Astrocyte (in vitro differentiated cells and primary cell): ENCODE measurements at regions not wholly inside any gene's neighbourhood (a gene's known extent, or its start where the extent isn't known, plus 50 kb on each side); places are given as distances from the start of the nearest gene placed in this dataset.

Experiments
- DNase-seq: peaks from one replicate; pipeline ENCODE4 v3.0.0-alpha.2; 2010; ENCODE audit warnings: low read depth
- FAIRE-seq: peaks from 2 replicates; lab custom pipeline; 2011; peaks lifted over from hg19 to GRCh38; lab: Jason Lieb, UNC
- H2AFZ ChIP-seq: 2 replicates; pipeline ENCODE4 v1.6.0; 2012; ENCODE audit warnings: low read depth, low read length, inconsistent platforms
- H3K27ac ChIP-seq: 2 replicates; pipeline ENCODE4 v1.5.1; 2011; ENCODE audit warnings: low read depth, low read length, inconsistent platforms
- H3K27me3 ChIP-seq: 2 replicates; pipeline ENCODE4 v1.6.0; 2011; ENCODE audit warnings: low read length, inconsistent platforms; ENCODE audit not compliant: insufficient read depth
- H3K36me3 ChIP-seq: 2 replicates; pipeline ENCODE4 v1.5.1; 2011; ENCODE audit warnings: low read length, inconsistent platforms; ENCODE audit not compliant: insufficient read depth
- H3K4me1 ChIP-seq: 2 replicates; pipeline ENCODE4 v1.5.1; 2011; ENCODE audit warnings: low read length, inconsistent platforms; ENCODE audit not compliant: insufficient read depth
- H3K4me2 ChIP-seq: 2 replicates; pipeline ENCODE4 v1.6.0; 2012; ENCODE audit warnings: low read length, inconsistent platforms
- H3K4me3 ChIP-seq: 2 replicates; pipeline ENCODE4 v1.5.1; 2011; ENCODE audit warnings: low read depth, mild to moderate bottlenecking, low read length, inconsistent platforms; ENCODE audit not compliant: insufficient read depth
- H3K79me2 ChIP-seq: 2 replicates; pipeline ENCODE4 v1.6.0; 2012; ENCODE audit warnings: mild to moderate bottlenecking, low read length, inconsistent platforms; ENCODE audit not compliant: insufficient read depth
- H3K9ac ChIP-seq: 2 replicates; pipeline ENCODE4 v1.6.0; 2012; ENCODE audit warnings: mild to moderate bottlenecking, low read length, inconsistent platforms
- H3K9me3 ChIP-seq: 2 replicates; pipeline ENCODE4 v1.5.1; 2012; ENCODE audit warnings: low read depth, mild to moderate bottlenecking, low read length, inconsistent platforms; ENCODE audit not compliant: insufficient read depth
- H4K20me1 ChIP-seq: 2 replicates; pipeline ENCODE4 v1.6.0; 2012; ENCODE audit warnings: low read length, inconsistent platforms; ENCODE audit not compliant: insufficient read depth
- H3K27ac Mint-ChIP-seq: one replicate; pipeline ENCODE4 v1.8.0; 2021; ENCODE audit warnings: mild to moderate bottlenecking, mixed read lengths; ENCODE audit not compliant: unreplicated experiment
- H3K27me3 Mint-ChIP-seq: one replicate; pipeline ENCODE4 v1.8.0; 2021; ENCODE audit warnings: low read depth, mixed read lengths; ENCODE audit not compliant: unreplicated experiment
- H3K36me3 Mint-ChIP-seq: one replicate; pipeline ENCODE4 v1.8.0; 2021; ENCODE audit warnings: low read depth, mixed read lengths; ENCODE audit not compliant: unreplicated experiment
- H3K4me1 Mint-ChIP-seq: one replicate; pipeline ENCODE4 v1.8.0; 2021; ENCODE audit warnings: low read depth, mixed read lengths; ENCODE audit not compliant: unreplicated experiment
- H3K4me3 Mint-ChIP-seq: one replicate; pipeline ENCODE4 v1.8.0; 2021; ENCODE audit warnings: mild to moderate bottlenecking, moderate library complexity, mixed read lengths; ENCODE audit not compliant: unreplicated experiment
- H3K9me3 Mint-ChIP-seq: one replicate; pipeline ENCODE4 v1.8.0; 2021; ENCODE audit warnings: mild to moderate bottlenecking, mixed read lengths; ENCODE audit not compliant: unreplicated experiment
- CTCF ChIP-seq: IDR thresholded peaks from 2 replicates; pipeline ENCODE4 v1.5.1; 2011; ENCODE audit warnings: low read depth, mild to moderate bottlenecking, inconsistent platforms, low read length, moderate library complexity; ENCODE audit not compliant: insufficient read depth
- EZH2 ChIP-seq: IDR thresholded peaks from 2 replicates; pipeline ENCODE4 v1.6.1; 2012; ENCODE audit warnings: mild to moderate bottlenecking, low read length, inconsistent platforms; ENCODE audit not compliant: insufficient read depth

- no peak overlapping the region for H3K27ac Mint-ChIP-seq
- no peaks in the 10 kb centered on the region for H3K4me1 Mint-ChIP-seq
- Histone ChIP-seq H3K36me3 (no peaks in the 10 kb centered on the region), H3K9me3 (no peaks in the 10 kb centered on the region), H3K27me3 (no peaks in the 10 kb centered on the region), H4K20me1 (no peaks in the 10 kb centered on the region), H3K79me2 (no peaks in the 10 kb centered on the region), H3K27ac (no peak overlapping the region), H3K4me3 (no peak overlapping the region), H3K9ac (no peak overlapping the region), H2AFZ (no peak overlapping the region), H3K4me2 (no peak overlapping the region), H3K4me1 (no peaks in the 10 kb centered on the region)
- H3K4me3 Mint-ChIP-seq: no peak overlapping the region
- no peak for TF ChIP-seq EZH2
- no peak for TF ChIP-seq CTCF
- no peaks in the 10 kb centered on the region for H3K9me3 Mint-ChIP-seq
- FAIRE-seq: peak; percentile 13
- no peak for DNase-seq
- no peaks in the 10 kb centered on the region for H3K36me3 Mint-ChIP-seq
- H3K27me3 Mint-ChIP-seq: peaks cover 3% of the 10 kb centered on the region
Observed at GRCh38 chrX:114450911-114451310, 133.0 kb upstream of the HTR2C start.

GRCh38 chrX:114451397-114451796, 132.5 kb upstream of the HTR2C start:
- DNase-seq (no peak), FAIRE-seq (no peak)
- H3K9me3 ChIP-seq: no peaks in the 10 kb centered on the region
- H3K27ac ChIP-seq: no peak overlapping the region
- Mint-ChIP-seq H3K9me3 (no peaks in the 10 kb centered on the region), H3K4me3 (no peak overlapping the region), H3K27ac (no peak overlapping the region), H3K4me1 (no peaks in the 10 kb centered on the region), H3K36me3 (no peaks in the 10 kb centered on the region), H3K27me3 (peaks cover 3% of the 10 kb centered on the region)
- H3K4me2 ChIP-seq: no peak overlapping the region
- no peaks in the 10 kb centered on the region for H3K36me3 ChIP-seq
- no peaks in the 10 kb centered on the region for H3K4me1 ChIP-seq
- H4K20me1 ChIP-seq: no peaks in the 10 kb centered on the region
- no peak for TF ChIP-seq CTCF
- TF ChIP-seq EZH2: no peak
- no peak overlapping the region for H3K4me3 ChIP-seq
- no peak overlapping the region for H2AFZ ChIP-seq
- no peak overlapping the region for H3K9ac ChIP-seq
- H3K27me3 ChIP-seq: no peaks in the 10 kb centered on the region
- no peaks in the 10 kb centered on the region for H3K79me2 ChIP-seq

GRCh38 chrX:114462266-114462665, 121.6 kb upstream of the HTR2C start:
- Histone ChIP-seq H3K4me1 (no peaks in the 10 kb centered on the region), H3K9ac (no peak overlapping the region), H3K9me3 (no peaks in the 10 kb centered on the region), H3K79me2 (no peaks in the 10 kb centered on the region), H3K4me2 (no peak overlapping the region), H3K27ac (no peak overlapping the region), H3K4me3 (no peak overlapping the region), H2AFZ (no peak overlapping the region), H4K20me1 (no peaks in the 10 kb centered on the region), H3K27me3 (no peaks in the 10 kb centered on the region), H3K36me3 (no peaks in the 10 kb centered on the region)
- peaks cover 10% of the 10 kb centered on the region for H3K27me3 Mint-ChIP-seq
- FAIRE-seq (no peak), DNase-seq (no peak)
- no peaks in the 10 kb centered on the region for H3K9me3 Mint-ChIP-seq
- no peak overlapping the region for H3K4me3 Mint-ChIP-seq
- no peaks in the 10 kb centered on the region for H3K4me1 Mint-ChIP-seq
- no peak overlapping the region for H3K27ac Mint-ChIP-seq
- TF ChIP-seq CTCF (no peak), EZH2 (no peak)
- H3K36me3 Mint-ChIP-seq: no peaks in the 10 kb centered on the region
